Epithelial cell of proximal tubule (primary cell): ENCODE measurements at regions not wholly inside any gene's neighbourhood (a gene's known extent, or its start where the extent isn't known, plus 50 kb on each side); places are given as distances from the start of the nearest gene placed in this dataset.

Experiments used
- DNase-seq: peaks from one replicate; pipeline ENCODE4 v3.0.0-alpha.2; 2011; ENCODE audit warnings: low read depth
- H3K4me3 ChIP-seq: 2 replicates; pipeline ENCODE4 v1.5.1; 2011; ENCODE audit warnings: low read depth, mild to moderate bottlenecking, low read length
- TF ChIP-seq, protein P1 (sequence below): conservative IDR thresholded peaks from 2 replicates; pipeline ENCODE4 v1.5.1; 2012; ENCODE audit warnings: low read depth, mild to moderate bottlenecking, low read length

DNA sequence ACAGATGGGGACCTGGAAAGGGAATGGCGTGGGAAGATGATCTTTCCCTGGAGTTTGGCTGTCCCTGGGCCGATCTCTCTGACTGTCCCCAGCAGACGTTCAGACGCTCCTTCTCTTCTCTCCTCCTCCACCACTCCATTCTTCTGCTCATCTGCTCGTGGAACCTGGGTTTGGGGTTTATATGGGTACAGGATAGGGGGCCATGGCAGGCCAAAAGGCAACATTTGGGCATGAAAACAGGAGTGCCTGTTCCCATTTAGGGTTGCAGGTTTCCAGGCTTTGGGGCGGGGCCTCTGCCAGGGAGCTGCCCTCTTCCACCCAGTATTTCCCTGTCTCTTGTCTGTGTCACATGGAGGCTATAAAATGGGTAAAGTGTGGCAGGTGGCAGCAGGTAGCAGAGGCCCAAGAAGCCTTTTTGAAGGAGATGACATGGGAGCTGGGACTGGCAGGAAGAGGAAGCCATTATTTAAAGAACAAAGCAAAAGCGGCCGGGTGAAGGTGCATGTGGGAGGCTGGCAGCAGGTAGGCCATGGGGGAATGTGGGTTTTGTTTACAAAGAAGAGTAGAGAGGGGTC is 203.7 kb downstream of the BMP7 start:
- TF ChIP-seq, protein P1, sequence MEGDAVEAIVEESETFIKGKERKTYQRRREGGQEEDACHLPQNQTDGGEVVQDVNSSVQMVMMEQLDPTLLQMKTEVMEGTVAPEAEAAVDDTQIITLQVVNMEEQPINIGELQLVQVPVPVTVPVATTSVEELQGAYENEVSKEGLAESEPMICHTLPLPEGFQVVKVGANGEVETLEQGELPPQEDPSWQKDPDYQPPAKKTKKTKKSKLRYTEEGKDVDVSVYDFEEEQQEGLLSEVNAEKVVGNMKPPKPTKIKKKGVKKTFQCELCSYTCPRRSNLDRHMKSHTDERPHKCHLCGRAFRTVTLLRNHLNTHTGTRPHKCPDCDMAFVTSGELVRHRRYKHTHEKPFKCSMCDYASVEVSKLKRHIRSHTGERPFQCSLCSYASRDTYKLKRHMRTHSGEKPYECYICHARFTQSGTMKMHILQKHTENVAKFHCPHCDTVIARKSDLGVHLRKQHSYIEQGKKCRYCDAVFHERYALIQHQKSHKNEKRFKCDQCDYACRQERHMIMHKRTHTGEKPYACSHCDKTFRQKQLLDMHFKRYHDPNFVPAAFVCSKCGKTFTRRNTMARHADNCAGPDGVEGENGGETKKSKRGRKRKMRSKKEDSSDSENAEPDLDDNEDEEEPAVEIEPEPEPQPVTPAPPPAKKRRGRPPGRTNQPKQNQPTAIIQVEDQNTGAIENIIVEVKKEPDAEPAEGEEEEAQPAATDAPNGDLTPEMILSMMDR: no peak
- H3K4me3 ChIP-seq: no peak overlapping the region
- no peak for DNase-seq

GRCh38 chr20:57064836-57065235 is 201.6 kb downstream of the BMP7 start:
- TF ChIP-seq, protein P1: no peak
- no peak overlapping the region for H3K4me3 ChIP-seq
- no peak for DNase-seq

GRCh38 chr20:57065646-57066045 is 200.8 kb downstream of the BMP7 start:
- H3K4me3 ChIP-seq: no peak overlapping the region
- TF ChIP-seq, protein P1: no peak
- DNase-seq: no peak

- no peak overlapping the region for H3K4me3 ChIP-seq
- no peak for DNase-seq
- TF ChIP-seq, protein P1: no peak
Observed at GRCh38 chr20:57066126-57066900, 200.1 kb downstream of the BMP7 start.

DNA sequence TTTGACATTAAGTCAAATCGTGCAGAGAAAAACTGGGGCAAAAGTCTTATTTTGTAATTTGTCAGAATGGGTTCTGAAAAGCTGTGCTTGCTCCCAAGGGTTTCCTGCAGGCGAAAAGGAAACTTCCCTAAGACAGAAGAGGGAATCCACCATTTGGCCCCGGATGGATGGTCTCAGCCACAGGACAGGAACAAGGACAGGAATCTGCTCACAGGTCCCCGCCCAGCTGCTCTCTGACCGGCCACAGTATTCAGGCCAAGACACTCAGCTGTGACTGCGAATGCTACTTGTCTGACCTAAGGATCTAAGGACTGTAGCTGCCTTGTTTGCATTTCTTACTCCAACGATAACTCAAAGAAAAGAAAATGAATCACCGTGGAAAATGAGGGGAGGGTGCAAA is 197.0 kb downstream of the BMP7 start:
- DNase-seq: no peak
- TF ChIP-seq, protein P1: no peak
- no peak overlapping the region for H3K4me3 ChIP-seq

GRCh38 chr20:57070296-57070695 is 196.1 kb downstream of the BMP7 start:
- no peak for DNase-seq
- H3K4me3 ChIP-seq: no peak overlapping the region
- TF ChIP-seq, protein P1: no peak
